ENCODE measurements at regions not wholly inside any gene's neighbourhood (a gene's known extent, or its start where the extent isn't known, plus 50 kb on each side); places are given as distances from the start of the nearest gene placed in this dataset.

- no peaks in the 10 kb centered on the region for H3K36me3 Mint-ChIP-seq
- DNase-seq (ENCODE audit: low spot score in 2 of 2) (no peak), ATAC-seq (no peak)
- H3K27ac Mint-ChIP-seq, result no peak overlapping the region
- H3K9me3 Mint-ChIP-seq, result peaks cover 3 to 5% of the 10 kb centered on the region in 2 donors
These were observed 251.3 kb downstream of the NR2F1-AS1 start for GRCh38 chr5:93329756-93330155.

- no peak overlapping the region for H3K27ac Mint-ChIP-seq
These were observed 252.2 kb downstream of the NR2F1-AS1 start for GRCh38 chr5:93328833-93329232.

GRCh38 chr5:93327605-93328004, 253.4 kb downstream of the NR2F1-AS1 start:
- no peaks in the 10 kb centered on the region for H3K36me3 Mint-ChIP-seq
- H3K9me3 Mint-ChIP-seq, result peaks cover under 1 to 5% of the 10 kb centered on the region in 2 donors
- no peak for ATAC-seq
- H3K27ac Mint-ChIP-seq, result no peak overlapping the region
- no peak for DNase-seq (ENCODE audit: low spot score in 2 of 2)

More at GRCh38 chr5:93328833-93329232, 252.2 kb downstream of the NR2F1-AS1 start:
- DNase-seq (ENCODE audit: low spot score in 2 of 2), result no peak
- no peak for ATAC-seq
- H3K9me3 Mint-ChIP-seq, result peaks cover 3 to 5% of the 10 kb centered on the region in 2 donors
- no peaks in the 10 kb centered on the region for H3K36me3 Mint-ChIP-seq

GRCh38 chr5:93325946-93326345, 255.1 kb downstream of the NR2F1-AS1 start:
- ATAC-seq (no peak), DNase-seq (ENCODE audit: low spot score in 2 of 2) (no peak)
- no peaks in the 10 kb centered on the region for H3K36me3 Mint-ChIP-seq
- peaks cover 0 to 5% of the 10 kb centered on the region in 2 donors for H3K9me3 Mint-ChIP-seq
- no peak overlapping the region for H3K27ac Mint-ChIP-seq

GRCh38 chr5:93322974-93323860, 257.8 kb downstream of the NR2F1-AS1 start:
- Mint-ChIP-seq H3K9me3 (peaks cover 6 to 9% of the 10 kb centered on the region in 2 donors), H3K27ac (no peak overlapping the region), H3K36me3 (no peaks in the 10 kb centered on the region)
- no peak for ATAC-seq
- no peak for DNase-seq (ENCODE audit: low spot score in 2 of 2)

- DNase-seq (ENCODE audit: low spot score in 2 of 2) (no peak), ATAC-seq (no peak)
- no peak overlapping the region for H3K27ac Mint-ChIP-seq
- no peaks in the 10 kb centered on the region for H3K36me3 Mint-ChIP-seq
- H3K9me3 Mint-ChIP-seq, result peaks cover 9 to 11% of the 10 kb centered on the region in 2 donors
These were observed 260.0 kb downstream of the NR2F1-AS1 start for GRCh38 chr5:93320920-93321445.

- no peak for ATAC-seq
- DNase-seq (ENCODE audit: low spot score in 2 of 2), result no peak
- Mint-ChIP-seq H3K9me3 (peaks cover 10 to 16% of the 10 kb centered on the region in 2 donors), H3K36me3 (no peaks in the 10 kb centered on the region), H3K27ac (no peak overlapping the region)
These were observed 267.3 kb downstream of the NR2F1-AS1 start for GRCh38 chr5:93313672-93314071.

GRCh38 chr5:93311881-93312280, 269.1 kb downstream of the NR2F1-AS1 start:
- H3K9me3 Mint-ChIP-seq, result peaks cover 6 to 11% of the 10 kb centered on the region in 2 donors
- H3K36me3 Mint-ChIP-seq, result no peaks in the 10 kb centered on the region
- no peak for ATAC-seq
- DNase-seq (ENCODE audit: low spot score in 2 of 2), result no peak
- H3K27ac Mint-ChIP-seq, result no peak overlapping the region

- no peak overlapping the region for H3K27ac Mint-ChIP-seq
- ATAC-seq, result no peak
- no peak for DNase-seq (ENCODE audit: low spot score in 2 of 2)
- no peaks in the 10 kb centered on the region for H3K36me3 Mint-ChIP-seq
- H3K9me3 Mint-ChIP-seq, result peaks cover 5 to 14% of the 10 kb centered on the region in 2 donors
These were observed 273.5 kb downstream of the NR2F1-AS1 start for GRCh38 chr5:93307557-93307956.

- Mint-ChIP-seq H3K27ac (no peak overlapping the region), H3K36me3 (no peaks in the 10 kb centered on the region), H3K9me3 (peaks cover 4 to 10% of the 10 kb centered on the region in 2 donors)
- DNase-seq (ENCODE audit: low spot score in 2 of 2) (no peak), ATAC-seq (no peak)
These were observed 275.0 kb downstream of the NR2F1-AS1 start for GRCh38 chr5:93305984-93306383.

- Mint-ChIP-seq H3K9me3 (peaks cover 4 to 10% of the 10 kb centered on the region in 2 donors), H3K27ac (no peak overlapping the region), H3K36me3 (no peaks in the 10 kb centered on the region)
- ATAC-seq (no peak), DNase-seq (ENCODE audit: low spot score in 2 of 2) (no peak)
These were observed 276.4 kb downstream of the NR2F1-AS1 start for GRCh38 chr5:93304456-93305250.

- no peak for DNase-seq (ENCODE audit: low spot score in 2 of 2)
- no peak overlapping the region for H3K27ac Mint-ChIP-seq
- no peaks in the 10 kb centered on the region for H3K36me3 Mint-ChIP-seq
- H3K9me3 Mint-ChIP-seq, result peaks cover 4 to 10% of the 10 kb centered on the region in 2 donors
- no peak for ATAC-seq
These were observed 277.7 kb downstream of the NR2F1-AS1 start for GRCh38 chr5:93303291-93303691.

GRCh38 chr5:93302711-93303110, 278.3 kb downstream of the NR2F1-AS1 start:
- H3K27ac Mint-ChIP-seq, result no peak overlapping the region
- no peak for DNase-seq (ENCODE audit: low spot score in 2 of 2)
- no peaks in the 10 kb centered on the region for H3K36me3 Mint-ChIP-seq
- peaks cover 4 to 10% of the 10 kb centered on the region in 2 donors for H3K9me3 Mint-ChIP-seq
- ATAC-seq, result no peak

- Mint-ChIP-seq H3K27ac (no peak overlapping the region), H3K36me3 (no peaks in the 10 kb centered on the region)
These were observed 280.1 kb downstream of the NR2F1-AS1 start for GRCh38 chr5:93300945-93301344.

GRCh38 chr5:93300309-93300923, 280.6 kb downstream of the NR2F1-AS1 start:
- no peaks in the 10 kb centered on the region for H3K36me3 Mint-ChIP-seq
- ATAC-seq (no peak), DNase-seq (ENCODE audit: low spot score in 2 of 2) (no peak)
- H3K9me3 Mint-ChIP-seq, result peaks cover 6 to 8% of the 10 kb centered on the region in 2 donors
- no peak overlapping the region for H3K27ac Mint-ChIP-seq

More at GRCh38 chr5:93300945-93301344, 280.1 kb downstream of the NR2F1-AS1 start:
- H3K9me3 Mint-ChIP-seq, result peaks cover under 1 to 5% of the 10 kb centered on the region in 2 donors
- ATAC-seq (no peak), DNase-seq (ENCODE audit: low spot score in 2 of 2) (no peak)

GRCh38 chr5:93299681-93300308, 281.2 kb downstream of the NR2F1-AS1 start:
- H3K27ac Mint-ChIP-seq, result no peak overlapping the region
- no peak for DNase-seq (ENCODE audit: low spot score in 2 of 2)
- ATAC-seq, result no peak

More at GRCh38 chr5:93299681-93300308, 281.2 kb downstream of the NR2F1-AS1 start:
- H3K9me3 Mint-ChIP-seq, result peaks cover 5 to 6% of the 10 kb centered on the region in 2 donors
- no peaks in the 10 kb centered on the region for H3K36me3 Mint-ChIP-seq

Measured in activated naive CD4-positive, alpha-beta T cell treated with anti-CD3 and anti-CD28 coated beads, Interleukin-2, amount 50 U/mL, for 72 hours (primary cell).